DND-41 (cell line): ENCODE measurements at regions not wholly inside any gene's neighbourhood (a gene's known extent, or its start where the extent isn't known, plus 50 kb on each side); places are given as distances from the start of the nearest gene placed in this dataset.

Experiments used
- CTCF ChIP-seq: IDR thresholded peaks from 2 replicates; pipeline ENCODE4 v1.5.1; 2012; ENCODE audit warnings: borderline replicate concordance, low read length, moderate library complexity, mild to moderate bottlenecking; ENCODE audit not compliant: poor library complexity, severe bottlenecking; ENCODE audit errors: extremely low read depth
- EZH2 ChIP-seq: IDR thresholded peaks from 3 replicates; pipeline ENCODE4 v1.6.1; 2012; ENCODE audit warnings: borderline replicate concordance, low read depth, mild to moderate bottlenecking, moderate library complexity, low read length, inconsistent platforms; ENCODE audit not compliant: severe bottlenecking

DNA sequence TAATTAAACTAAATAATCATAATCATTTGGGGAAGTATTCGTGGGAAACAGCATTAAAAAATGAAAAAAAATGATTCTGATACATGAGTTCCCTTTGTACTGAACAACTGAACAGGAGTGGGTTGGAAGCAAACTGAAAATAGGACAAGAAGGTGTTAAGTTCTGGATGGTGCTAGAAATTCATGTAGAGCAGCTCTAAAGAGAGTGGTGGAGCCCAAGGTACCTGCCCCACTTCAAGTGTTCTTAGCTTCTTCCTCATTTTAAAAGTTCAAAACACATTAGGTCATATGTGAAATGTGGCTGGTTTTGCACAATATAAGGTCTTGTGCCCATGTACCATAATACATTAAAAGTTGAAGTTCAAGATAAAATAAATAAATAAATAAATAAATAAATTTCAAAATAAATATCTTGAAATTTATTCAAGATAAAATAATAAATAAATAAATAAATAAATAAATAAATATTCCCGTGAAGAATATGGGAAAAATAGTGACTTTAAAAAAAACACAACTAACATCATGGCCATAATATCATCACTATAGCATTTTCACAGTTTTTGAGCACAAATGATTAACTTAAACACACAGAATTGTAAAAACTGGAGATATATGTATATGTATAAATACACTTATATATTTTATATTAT is 191.5 kb upstream of the PRKD1 start:
- TF ChIP-seq CTCF (no peak), EZH2 (no peak)
